ENCODE measurements at regions not wholly inside any gene's neighbourhood (a gene's known extent, or its start where the extent isn't known, plus 50 kb on each side); places are given as distances from the start of the nearest gene placed in this dataset.

GRCh38 chr3:19742935-19743334 is 191.1 kb downstream of the EFHB start (continued):
- TF ChIP-seq CTCF (IDR thresholded peaks at IDR 0.05 in 2 of 3, conservative IDR thresholded peaks at IDR 0.05 in 1 of 3; ENCODE audit: control insufficient read depth in 2 of 3, extremely low read depth in 1 of 3, insufficient read depth in 1 of 3, low read depth in 3 of 3, low read length in 3 of 3) (no peak), NKRF (conservative IDR thresholded peaks at IDR 0.05) (no peak)

- Histone ChIP-seq H3K36me3 (ENCODE audit: control insufficient read depth in 2 of 2, insufficient read depth in 2 of 2, low read length in 1 of 2) (no peaks in the 10 kb centered on the region), H3K9ac (ENCODE audit: control insufficient read depth, insufficient read depth, low read length) (no peak overlapping the region), H3K9me3 (replicated peaks; ENCODE audit: control insufficient read depth, insufficient read depth, low read length) (no peaks in the 10 kb centered on the region), H3K4me1 (ENCODE audit: control insufficient read depth, insufficient read depth, low read length) (no peaks in the 10 kb centered on the region), H3K4me3 (no peak overlapping the region), H3K27me3 (replicated peaks in 1 of 2; ENCODE audit: control insufficient read depth in 2 of 2, insufficient read depth in 2 of 2, low read length in 1 of 2) (no peaks in the 10 kb centered on the region), H4K20me1 (ENCODE audit: control insufficient read depth, insufficient read depth) (no peaks in the 10 kb centered on the region), H3K27ac (ENCODE audit: control insufficient read depth, insufficient read depth) (no peak overlapping the region), H3K79me2 (ENCODE audit: control insufficient read depth, insufficient read depth, low read length) (no peaks in the 10 kb centered on the region), H2AFZ (ENCODE audit: control insufficient read depth, low read depth, low read length) (no peak overlapping the region), H3K4me2 (ENCODE audit: control insufficient read depth, insufficient read depth) (no peak overlapping the region)
- ChIA-PET RAD21 (ENCODE audit: unreplicated experiment) (no interaction called here), POLR2A (no interaction called here), CTCF (no interaction called here), SMC1A (ENCODE audit: uncharacterized antibody, unreplicated experiment) (no interaction called here)
- ATAC-seq (no peak), FAIRE-seq (no peak), DNase-seq (ENCODE audit: low read depth, low spot score) (no peak)
- no TSS peak for BruUV-seq (replicated peaks)
- intact Hi-C loops (cut with micrococcal nuclease; ENCODE audit: unreplicated experiment) (no loop called here), in situ Hi-C loops (cut with MboI) (no loop called here)
- TF ChIP-seq RUNX3 (IDR thresholded peaks at IDR 0.05; ENCODE audit: low read length) (no peak), ETV6 (conservative IDR thresholded peaks at IDR 0.05 in 1 of 2, IDR thresholded peaks at IDR 0.05 in 1 of 2; ENCODE audit: borderline replicate concordance in 1 of 2, low read depth in 1 of 2) (no peak), POLR2AphosphoS5 (IDR thresholded peaks at IDR 0.05; ENCODE audit: low read length) (no peak), MTA2 (IDR thresholded peaks at IDR 0.05; ENCODE audit: low read depth) (no peak), ZNF687 (IDR thresholded peaks at IDR 0.05) (no peak), BHLHE40 (IDR thresholded peaks at IDR 0.05; ENCODE audit: borderline replicate concordance in 1 of 2, low read depth in 2 of 2, low read length in 1 of 2) (no peak), PAX8 (IDR thresholded peaks at IDR 0.05) (no peak), MAX (IDR thresholded peaks at IDR 0.05; ENCODE audit: low read depth, low read length) (no peak), SRF (IDR thresholded peaks at IDR 0.05; ENCODE audit: low read depth in 2 of 2, low read length in 2 of 2) (no peak)
- 30% methylated on average over 3 of the region's 3 CpGs for WGBS (ENCODE audit: insufficient coverage, insufficient replicate concordance, low lambda C conversion rate, missing lambda C conversion rate)
Observed at GRCh38 chr3:19739504-19739903, 194.5 kb downstream of the EFHB start.
